ENCODE measurements at regions not wholly inside any gene's neighbourhood (a gene's known extent, or its start where the extent isn't known, plus 50 kb on each side); places are given as distances from the start of the nearest gene placed in this dataset.
"Not testable (repeated sequence)": the region's sequence is repeated elsewhere in the genome, so short reads cannot be mapped to it uniquely, and the experiment has no call there.

DNA sequence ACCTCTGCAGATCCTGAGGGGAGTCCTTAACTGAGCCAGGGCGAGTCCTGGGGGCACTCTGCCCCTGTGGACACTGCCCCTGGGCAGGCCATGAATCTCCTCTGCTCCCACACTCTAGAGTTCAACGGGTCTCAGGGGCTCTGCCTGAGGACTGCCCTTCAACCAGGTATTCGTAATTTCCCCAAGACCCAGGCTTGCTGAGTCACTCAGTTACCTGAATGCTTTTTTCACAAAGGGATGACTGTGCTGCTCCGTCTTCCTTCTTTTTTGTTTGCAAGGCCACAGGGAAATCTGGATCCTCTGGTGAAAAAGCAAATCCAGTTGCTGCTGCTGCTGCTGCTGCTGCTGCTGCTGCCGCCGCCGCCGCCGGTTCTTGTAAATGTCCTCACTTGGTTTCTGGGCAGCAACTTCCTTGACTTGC lies 157.2 kb upstream of the FAM20C start:
- not testable (repeated sequence) for TF ChIP-seq CTCF, POLR2A (IDR thresholded peaks at IDR 0.05)

Data from thyroid gland (tissue), 4 donors.